OCI-LY7 (cell line): ENCODE measurements at regions not wholly inside any gene's neighbourhood (a gene's known extent, or its start where the extent isn't known, plus 50 kb on each side); places are given as distances from the start of the nearest gene placed in this dataset.

Experiments used
- EZH2phosphoT487 ChIP-seq: fragments of 200-600 bp; sonication (generic); IDR thresholded peaks from 2 replicates; pipeline ENCODE4 v1.6.1; 2018; ENCODE audit warnings: low read depth, borderline replicate concordance, mild to moderate bottlenecking, mixed run types, antibody characterized with exemption, low read length, moderate library complexity, mixed read lengths
- TF ChIP-seq, protein P1 (sequence below): fragments of 200-600 bp; sonication (generic); conservative IDR thresholded peaks from 2 replicates; pipeline ENCODE4 v1.5.1; 2014; ENCODE audit warnings: mild to moderate bottlenecking, antibody characterized with exemption, low read length, moderate library complexity, mixed read lengths

DNA sequence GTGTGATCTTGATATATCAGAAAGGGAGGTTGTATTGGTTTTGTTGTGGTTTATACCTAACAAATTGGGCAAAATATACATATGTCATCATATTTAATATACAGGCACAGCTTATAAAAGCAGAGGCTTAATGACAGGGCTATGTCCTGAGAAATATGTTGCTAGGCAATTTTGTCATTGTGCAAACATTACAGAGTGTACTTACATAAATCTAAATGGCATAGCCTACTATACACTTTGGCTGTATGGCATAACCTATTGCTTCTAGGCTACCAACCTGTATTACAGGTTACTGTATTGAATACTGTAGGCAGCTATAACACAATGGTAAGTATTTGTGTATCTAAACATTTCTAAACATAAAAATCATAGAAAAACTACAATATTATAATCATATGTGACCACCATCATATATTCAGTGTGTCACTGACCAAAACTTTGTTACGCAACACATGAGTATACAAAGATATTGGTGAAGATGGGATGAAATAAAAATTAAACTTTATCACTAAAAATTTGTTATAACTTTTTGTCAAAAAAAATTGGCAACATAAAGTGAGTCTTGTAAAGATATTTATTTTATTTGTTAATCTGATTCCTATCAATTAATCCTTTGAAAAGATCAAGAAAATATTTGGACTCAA, 414.0 kb upstream of the HS3ST1 start:
- TF ChIP-seq, protein P1, sequence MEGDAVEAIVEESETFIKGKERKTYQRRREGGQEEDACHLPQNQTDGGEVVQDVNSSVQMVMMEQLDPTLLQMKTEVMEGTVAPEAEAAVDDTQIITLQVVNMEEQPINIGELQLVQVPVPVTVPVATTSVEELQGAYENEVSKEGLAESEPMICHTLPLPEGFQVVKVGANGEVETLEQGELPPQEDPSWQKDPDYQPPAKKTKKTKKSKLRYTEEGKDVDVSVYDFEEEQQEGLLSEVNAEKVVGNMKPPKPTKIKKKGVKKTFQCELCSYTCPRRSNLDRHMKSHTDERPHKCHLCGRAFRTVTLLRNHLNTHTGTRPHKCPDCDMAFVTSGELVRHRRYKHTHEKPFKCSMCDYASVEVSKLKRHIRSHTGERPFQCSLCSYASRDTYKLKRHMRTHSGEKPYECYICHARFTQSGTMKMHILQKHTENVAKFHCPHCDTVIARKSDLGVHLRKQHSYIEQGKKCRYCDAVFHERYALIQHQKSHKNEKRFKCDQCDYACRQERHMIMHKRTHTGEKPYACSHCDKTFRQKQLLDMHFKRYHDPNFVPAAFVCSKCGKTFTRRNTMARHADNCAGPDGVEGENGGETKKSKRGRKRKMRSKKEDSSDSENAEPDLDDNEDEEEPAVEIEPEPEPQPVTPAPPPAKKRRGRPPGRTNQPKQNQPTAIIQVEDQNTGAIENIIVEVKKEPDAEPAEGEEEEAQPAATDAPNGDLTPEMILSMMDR = no peak
- no peak for TF ChIP-seq EZH2phosphoT487
